NCI-H146 treated with DMSO at 0.1 percent for 48 hours (cell line): ENCODE measurements at regions not wholly inside any gene's neighbourhood (a gene's known extent, or its start where the extent isn't known, plus 50 kb on each side); places are given as distances from the start of the nearest gene placed in this dataset.
"Not testable (repeated sequence)": the region's sequence is repeated elsewhere in the genome, so short reads cannot be mapped to it uniquely, and the experiment has no call there.

Experiments used
- DNase-seq: peaks from one replicate; lab custom pipeline; 2025; ENCODE audit not compliant: unreplicated experiment; lab: John Stamatoyannopoulos, UW

DNA sequence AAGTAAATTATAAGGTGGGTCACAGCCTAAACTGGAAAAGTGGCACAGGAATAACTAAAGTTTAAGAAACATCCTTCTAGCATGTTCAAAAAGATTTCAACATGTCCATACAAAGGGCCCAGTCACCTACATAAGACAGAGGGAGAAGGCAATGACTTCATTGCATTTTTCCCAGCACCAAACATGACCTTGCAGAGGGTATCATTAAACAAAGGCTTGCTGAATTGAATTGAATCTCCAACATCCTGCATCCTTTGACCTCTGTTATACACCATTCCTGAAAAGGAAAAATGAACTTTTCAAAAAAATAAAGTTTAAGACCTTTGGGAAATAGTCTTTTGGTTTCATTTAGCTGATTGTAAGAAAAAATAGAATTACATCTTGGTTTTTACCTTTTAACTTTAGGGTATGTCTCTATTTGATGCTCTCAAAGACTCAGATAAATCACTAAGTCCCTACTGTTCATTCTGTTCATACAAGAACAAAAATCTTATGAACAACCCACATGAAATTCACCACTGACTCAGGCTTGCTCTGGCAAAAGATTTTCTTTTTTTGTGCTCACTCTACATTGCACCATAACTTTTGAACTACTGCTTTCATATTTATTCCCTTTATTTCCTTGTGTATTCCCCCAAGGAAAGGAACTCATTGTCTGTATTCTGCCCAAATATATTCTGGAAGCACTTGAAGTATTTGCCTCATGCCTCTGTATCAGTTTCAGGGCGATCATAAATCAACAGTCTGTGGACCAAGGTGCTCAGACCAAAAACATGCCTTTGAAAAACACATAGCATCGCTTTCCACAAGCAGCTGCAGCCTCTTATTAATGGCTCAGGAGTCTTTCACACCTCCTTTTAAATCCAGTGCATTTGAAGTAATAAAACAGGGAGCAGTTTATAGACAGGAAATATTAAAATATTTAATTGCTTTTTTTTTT lies 121.7 kb downstream of the DUSP6 start:
- no peak for DNase-seq

DNA sequence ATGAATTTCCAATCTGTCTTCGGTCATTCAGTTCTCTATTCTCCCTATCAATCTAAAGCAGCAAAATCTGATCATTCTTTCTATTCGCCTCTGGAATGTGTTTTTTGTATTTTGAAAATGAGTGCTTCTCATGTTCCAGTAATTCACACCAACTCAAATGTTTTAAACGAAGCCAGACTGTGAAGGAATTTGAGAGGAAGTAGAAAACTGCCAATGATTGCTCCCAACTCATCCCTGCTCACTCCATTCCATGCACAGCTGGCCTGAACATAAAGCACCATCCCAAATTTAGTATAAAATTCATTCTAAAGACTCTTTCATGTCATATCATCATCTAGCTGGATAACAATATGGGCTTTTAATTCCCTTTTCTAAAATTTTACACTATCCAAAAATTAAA lies 123.8 kb downstream of the DUSP6 start:
- no peak for DNase-seq

DNA sequence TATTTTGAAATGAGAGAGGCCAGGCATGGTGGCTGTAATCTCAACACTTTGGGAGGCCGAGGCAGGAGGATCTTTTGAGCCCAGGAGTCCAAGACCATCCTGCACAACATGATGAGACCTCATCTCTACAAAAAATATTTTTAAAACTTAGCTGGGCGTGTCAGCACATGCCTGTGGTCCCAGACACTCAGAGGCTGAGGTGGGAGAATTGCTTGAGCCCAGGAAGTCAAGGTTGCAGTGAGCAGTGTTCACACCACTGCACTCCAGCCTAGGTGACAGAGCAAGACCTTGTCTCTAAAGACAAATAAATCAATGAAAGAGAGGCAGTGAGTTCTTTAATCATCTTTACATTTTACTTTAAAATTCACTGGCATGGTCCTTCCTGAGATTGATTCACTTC lies 124.5 kb downstream of the DUSP6 start:
- DNase-seq = no peak

DNA sequence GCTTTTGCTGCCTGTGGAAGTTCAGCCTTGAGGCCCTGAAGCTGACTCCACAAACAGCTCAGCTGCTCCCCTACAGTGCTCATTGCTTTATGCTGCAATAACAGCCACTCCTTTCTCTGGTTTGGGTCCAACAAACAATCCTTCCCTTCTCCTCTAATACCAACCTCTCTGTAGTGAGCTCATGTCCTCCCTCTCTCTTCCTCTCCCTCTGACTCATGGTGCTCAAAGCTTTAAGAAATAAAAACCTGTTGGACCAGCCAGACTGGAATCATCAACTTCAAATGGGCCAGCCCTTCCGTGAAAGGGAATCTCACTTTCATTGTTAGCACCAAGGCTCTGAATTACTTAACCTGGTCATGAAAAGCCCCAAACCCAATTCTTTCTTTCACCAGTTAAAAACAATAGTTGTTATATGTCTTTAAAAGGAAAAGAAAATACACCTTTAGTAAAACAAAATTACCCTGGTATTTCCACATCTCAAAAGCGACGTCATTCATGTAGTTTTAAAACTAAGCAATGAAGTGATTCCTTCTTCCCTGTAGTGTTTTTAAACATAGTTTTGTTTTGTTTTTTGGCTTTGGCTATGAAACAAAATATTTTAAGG lies 126.4 kb downstream of the DUSP6 start:
- peak; percentile 12 for DNase-seq

DNA sequence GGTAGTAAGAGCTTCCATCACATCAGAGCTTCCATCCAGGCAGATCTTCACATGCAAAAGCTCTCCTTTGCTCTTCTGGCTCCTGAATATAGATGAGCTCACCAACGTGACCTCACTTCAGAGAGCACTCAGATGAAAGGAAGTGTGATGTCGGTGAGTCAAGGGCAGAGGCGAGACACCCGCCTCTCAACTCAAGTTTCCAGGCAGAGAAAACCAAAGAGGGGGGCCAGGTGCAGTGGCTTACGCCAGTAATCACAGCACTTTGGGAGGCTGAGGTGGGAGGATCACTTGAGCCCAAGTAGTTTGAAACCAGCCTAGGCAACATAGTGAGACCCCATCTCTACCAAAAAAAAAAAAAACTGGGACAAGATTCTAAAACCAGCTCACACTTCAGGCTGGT lies 126.9 kb downstream of the DUSP6 start:
- no peak for DNase-seq

DNA sequence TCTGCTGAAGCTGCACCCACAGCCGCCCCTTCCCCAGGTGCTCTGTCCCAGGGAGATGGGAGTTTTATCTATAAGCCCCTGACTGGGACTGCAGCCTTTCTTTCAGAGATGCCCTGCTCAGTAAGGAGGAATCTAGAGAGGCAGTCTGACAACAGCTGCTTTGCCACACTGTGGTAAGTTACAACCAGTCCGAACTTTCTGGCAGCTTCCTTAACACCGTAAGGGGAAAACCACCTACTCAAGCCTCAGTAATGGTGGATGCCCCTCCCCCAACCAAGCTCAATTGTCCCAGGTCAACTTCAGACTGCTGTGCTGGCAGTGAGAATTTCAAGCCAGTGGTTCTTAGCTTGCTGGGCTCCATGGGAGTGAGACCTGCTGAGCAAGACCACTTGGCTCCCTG lies 129.7 kb downstream of the DUSP6 start:
- DNase-seq = not testable (repeated sequence)

DNA sequence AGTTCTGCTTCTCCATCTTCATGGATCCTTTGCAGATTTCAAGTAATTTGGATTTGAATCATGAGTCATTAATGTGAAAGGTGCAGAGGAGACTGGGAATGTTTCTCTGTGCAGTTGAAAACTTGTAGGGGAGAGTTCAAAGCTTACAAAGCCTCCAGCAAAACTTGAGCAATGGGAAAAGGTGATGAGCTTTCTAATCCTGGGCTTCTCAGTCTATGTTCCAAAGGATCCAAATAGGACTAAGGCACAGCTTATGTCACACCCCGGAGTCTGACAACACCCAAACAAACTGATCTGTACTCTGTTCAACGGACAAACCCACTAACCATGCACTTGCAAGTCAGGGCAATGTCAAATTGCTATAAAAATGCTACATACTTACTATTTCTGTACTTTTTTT lies 134.8 kb downstream of the DUSP6 start:
- DNase-seq = no peak

DNA sequence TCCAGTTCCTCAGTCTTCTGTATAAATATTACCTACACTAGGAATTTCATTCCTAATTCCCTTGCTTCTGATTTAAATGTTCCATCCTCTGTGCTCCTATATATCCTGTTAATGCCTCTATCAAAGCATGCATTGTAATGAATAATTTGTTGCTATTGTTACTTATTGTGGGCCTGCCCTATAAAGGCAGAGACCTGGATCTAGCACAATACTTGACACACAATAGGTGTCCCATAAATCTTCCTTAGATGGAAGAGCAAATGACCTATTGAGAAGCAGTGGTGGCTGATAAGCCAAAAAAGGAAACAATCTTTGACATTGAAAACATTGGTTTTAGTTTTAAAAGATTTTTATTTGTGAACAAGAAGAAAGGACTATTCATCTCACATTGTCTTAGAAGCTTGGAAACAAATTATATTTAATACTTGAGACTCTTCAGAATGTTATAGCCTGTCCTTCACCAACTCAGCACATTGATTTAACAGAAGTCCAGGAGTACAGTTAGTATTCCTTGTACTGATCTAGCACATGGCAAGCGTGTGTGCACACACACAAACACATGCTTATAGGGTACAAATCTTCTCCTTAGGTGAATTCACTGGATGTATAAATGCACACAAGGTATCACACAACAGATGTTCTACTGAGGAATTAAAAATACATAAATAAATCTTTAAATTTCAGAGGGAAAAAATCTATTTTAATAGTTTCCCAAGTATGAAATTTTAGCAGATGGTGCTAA lies 135.9 kb downstream of the DUSP6 start:
- peak; percentile 56 for DNase-seq

DNA sequence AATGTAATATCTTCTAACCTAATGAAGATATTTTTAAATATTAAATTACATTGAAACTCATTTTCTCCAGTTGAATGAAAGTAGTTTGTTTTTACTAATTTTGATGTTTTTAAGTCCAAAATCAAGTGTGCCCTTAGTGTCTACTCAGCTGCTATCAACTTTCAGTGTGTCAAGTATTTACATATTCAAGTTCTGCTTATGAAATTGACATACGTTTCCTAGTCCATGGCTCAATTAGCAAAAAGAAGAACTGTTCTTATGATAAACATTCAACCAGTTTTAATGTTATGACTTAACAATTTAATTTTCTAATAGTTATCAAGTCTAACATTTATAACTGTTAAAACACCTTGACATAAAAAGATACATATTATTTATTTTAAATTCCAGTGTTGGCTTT lies 137.1 kb downstream of the DUSP6 start:
- no peak for DNase-seq

DNA sequence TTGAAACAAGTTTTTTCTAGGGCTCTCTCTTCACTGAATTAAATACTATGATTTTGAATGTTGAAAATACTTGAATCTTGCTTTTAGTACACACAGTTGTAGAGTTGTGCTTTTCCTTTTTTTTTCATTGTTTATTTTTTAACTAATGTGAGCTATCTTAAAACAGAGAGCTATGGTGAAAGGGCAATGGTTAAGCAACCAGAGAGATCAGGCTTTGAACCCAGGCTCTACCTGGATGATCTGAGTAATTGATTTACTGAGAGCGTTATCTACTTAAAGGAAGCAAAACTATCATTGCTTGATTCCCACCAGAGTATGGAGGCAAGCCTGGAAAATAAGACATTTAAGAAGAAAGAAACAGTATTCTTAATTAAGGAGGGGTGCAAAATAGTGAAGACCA lies 138.6 kb downstream of the DUSP6 start:
- no peak for DNase-seq

DNA sequence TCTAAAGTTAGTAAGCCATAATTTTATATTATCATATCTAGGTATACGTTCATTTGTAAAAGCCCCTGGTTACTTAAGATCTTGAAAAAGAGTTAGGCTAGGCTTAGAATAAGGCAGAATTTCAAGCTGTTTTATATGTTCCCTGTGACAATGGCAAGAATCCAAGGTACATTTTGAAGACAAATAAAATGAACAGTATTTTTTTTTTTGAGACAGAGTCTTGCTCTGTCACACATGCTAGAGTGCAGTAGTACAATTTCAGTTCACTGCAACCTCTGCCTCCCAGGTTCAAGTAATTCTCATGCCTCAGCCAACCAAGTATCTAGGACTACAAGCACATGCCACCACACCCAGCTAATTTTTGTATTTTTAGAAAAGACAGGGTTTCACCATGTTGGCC lies 139.2 kb downstream of the DUSP6 start:
- no peak for DNase-seq

DNA sequence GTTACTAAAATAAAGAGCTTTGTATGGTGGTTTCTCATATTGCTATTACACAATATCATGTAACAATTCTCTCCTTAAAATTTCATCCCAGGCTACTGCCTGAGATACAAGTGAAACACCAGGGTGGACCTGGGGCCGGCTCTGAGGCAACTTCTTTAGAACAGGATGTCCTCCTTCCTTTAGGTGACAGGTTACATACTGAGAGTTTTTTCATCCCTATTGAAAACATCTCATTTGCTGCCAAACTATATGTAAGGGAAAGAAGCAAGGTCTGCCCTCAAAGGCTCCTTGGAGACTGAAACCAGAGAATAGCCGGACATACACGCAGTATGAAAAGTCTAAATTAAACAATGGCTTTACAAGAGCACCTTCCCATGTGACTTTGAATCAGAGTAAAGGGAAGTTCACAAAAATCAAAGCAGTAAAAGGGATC lies 139.9 kb downstream of the DUSP6 start:
- DNase-seq = no peak

DNA sequence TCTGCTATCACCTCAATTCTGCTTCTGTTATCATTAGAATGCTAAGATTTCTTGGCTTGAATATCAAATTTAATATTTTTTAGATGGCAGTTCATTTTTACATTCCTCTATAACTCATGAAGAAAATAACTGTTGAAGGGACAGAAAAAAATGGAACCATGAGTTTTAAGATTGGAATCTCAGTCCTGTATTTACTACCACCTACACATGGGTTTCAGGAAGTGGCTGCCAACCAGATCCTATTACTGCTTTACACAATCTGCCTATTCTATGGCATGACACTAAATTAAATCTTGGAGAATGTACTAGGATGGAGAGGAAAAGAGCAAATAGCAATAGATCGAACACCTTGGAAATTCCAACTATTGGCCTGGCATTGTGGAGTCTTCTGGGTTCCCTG lies 140.8 kb downstream of the DUSP6 start:
- no peak for DNase-seq

DNA sequence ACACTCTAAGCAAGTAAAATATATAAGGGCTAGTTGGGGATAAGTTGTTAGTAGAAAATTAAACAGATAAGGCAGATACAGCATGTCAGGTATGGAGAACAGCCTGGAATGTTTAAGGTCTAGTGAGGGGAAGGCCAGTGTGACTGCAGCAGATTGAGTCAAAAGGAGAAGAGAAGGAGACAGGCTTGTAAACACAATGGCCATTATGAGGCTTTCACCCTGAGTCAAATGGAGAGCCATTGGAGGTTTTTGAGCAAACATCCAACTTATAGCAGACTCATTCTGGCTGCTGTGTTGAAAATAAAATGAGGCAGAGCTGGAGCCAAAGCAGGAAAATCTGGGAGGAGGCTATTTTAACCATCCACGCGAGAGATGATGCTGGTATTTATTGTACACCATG lies 142.0 kb downstream of the DUSP6 start:
- no peak for DNase-seq

DNA sequence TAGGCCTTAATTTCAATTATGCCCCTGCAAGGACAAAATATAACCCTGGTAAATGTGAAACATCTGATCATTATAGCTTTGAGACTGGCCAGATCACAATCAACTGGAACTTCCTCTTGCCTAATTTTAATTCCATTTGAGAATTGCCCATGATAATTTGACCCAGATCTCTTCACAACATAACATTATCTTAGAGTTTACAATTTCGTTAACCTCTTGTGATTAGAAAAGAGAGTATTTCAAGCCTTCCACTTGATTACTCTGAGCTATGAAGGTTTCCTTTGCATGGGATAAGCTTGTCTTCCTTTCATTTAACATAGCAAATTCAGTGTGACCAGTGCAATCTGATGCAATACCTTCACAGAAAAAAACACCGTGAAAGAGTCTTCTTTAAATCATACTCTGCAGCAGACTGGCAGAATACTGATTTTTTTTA lies 143.6 kb downstream of the DUSP6 start:
- no peak for DNase-seq

DNA sequence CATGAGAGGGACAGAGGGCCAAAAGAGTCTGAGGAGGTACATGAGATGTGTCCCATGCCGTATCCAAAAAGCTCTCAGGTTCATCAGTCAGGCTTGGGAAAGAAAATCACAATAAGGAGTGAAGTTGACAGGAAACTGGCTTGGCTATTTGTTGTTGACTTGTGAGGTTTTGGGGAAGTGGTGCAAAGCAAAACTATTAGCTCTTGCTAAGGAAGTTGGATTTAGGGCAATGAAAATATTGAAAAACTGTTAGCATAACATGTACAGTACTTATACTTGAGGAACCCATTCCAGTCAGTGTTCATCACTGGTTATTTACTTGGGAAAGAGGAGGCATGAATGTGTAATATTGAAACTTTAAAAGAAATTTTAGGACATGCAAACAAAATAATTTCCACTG lies 145.9 kb downstream of the DUSP6 start:
- DNase-seq = no peak

DNA sequence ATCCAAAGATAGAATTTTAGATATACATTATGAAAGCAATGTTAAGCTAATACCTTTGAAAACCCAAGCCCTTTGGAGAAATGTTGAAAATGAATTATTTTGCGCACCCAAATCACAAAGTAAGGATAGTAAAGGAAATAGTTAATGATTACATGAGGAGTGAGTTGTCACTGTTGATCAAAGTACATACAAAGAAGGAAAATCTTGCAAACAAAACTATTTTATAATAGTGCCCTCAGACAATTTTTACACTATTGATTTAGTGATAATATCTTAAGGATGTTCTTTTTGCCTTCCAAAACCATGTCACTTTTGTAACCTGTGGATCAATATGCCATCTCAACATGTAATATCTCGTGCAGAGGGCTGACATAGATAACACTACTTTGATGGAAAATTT lies 146.8 kb downstream of the DUSP6 start:
- DNase-seq = no peak

DNA sequence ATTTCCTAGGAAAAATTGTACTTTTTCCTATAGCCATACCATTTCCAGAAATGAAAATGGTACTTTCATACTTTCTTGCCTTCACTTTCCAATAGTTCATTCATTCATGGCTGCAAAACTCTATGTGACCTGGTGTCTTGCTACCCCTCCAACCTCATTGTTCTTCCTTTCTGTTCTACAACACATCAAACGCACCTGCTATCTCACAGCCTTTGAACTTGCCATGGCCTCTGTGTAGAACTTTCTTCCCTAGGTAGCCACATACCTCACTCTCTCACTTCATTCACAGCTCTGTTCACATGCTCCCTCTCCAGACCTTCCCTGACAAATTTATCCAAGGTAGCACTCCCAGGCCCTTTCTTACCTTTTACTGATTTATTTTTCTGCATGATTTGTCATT lies 149.2 kb downstream of the DUSP6 start:
- no peak for DNase-seq

DNA sequence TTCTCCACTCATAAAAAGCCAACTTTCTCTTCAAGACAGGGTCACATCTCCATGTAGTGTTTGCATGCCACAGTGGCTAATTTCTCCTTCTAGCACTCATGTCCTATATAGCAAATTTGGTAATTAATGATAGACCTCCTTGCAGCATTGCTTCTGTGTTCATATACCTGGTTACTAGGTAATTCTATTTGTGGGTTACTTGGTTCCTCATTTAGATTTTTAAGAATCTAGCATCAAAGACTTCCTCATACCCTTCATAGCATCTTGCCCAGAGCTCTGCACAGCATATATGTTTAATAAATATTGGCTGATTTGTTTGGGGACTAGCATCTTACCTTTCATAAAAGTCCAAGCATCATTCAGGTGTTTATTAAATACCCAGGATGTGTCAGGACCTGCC lies 152.1 kb downstream of the DUSP6 start:
- DNase-seq = no peak

DNA sequence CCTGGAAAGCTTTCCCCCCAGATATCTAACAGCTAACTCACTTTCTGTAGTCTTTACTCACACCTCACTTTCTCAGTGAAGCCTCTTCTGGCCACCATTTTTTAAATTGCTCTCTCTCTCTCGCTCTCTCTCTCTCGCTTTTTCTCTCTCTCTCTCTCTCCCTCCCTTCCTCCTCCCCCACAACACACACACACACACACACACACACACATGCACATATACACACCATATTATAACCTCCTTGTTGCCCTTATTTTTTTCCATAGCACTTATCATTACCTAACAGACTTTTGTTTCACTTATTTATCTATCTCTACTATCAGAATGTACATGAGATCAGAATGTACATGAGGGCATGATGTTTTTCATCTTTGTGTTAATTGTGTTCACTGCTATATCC lies 156.8 kb downstream of the DUSP6 start:
- DNase-seq = no peak

DNA sequence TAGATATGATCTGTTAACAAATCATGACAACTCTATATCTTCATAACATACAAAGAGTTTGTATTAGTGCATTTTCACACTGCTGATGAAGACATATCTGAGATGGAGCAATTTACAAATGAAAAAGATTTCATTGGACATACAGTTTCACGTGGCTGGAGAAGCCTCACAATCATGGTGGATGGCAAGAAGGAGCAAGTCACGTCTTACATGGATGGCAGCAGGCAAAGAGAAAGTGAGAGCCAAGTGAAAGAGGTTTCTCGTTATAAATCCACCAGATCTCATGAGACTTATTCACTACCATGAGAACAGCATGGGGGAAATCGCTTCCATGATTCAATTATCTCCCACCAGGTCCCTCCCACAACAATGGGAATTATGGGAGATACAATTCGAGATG lies 157.6 kb downstream of the DUSP6 start:
- no peak for DNase-seq

DNA sequence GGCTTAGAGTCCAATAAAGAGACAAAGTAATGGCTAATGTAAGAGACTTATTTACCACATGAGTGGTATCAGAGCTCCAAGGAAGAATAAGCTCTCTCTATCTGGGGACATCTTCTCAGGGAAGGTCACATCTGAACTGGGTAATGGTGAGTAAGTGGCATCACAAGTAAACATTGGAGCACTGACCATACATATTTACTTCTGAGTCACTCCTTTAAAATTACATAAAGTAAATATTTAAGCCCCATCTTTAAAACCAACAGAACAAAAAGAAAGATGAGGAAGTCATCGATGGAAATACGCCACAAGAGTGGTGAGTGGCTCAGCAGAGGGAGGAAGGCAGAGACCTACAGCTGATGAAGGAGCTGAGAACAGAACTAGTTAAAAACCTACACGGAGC lies 159.9 kb downstream of the DUSP6 start:
- DNase-seq = no peak
